HFF-Myc (cell line): ENCODE measurements at regions not wholly inside any gene's neighbourhood (a gene's known extent, or its start where the extent isn't known, plus 50 kb on each side); places are given as distances from the start of the nearest gene placed in this dataset.
A peak's percentile ranks its signal among the peaks of the same experiment; 100 is the strongest.

Experiments
- DNase-seq: peaks from one replicate; pipeline ENCODE4 v3.0.0-alpha.2; 2011; ENCODE audit warnings: low read depth; ENCODE audit errors: extremely low read depth
- H3K4me3 ChIP-seq: replicated peaks from 2 replicates; pipeline ENCODE4 v1.5.1; 2011; ENCODE audit warnings: low read depth, mild to moderate bottlenecking, control low read depth, low read length
- CTCF ChIP-seq: IDR thresholded peaks from 2 replicates; pipeline ENCODE4 v1.5.1; 2012; ENCODE audit warnings: mild to moderate bottlenecking, low read depth, low read length, control low read depth; ENCODE audit errors: missing control alignments

- no peak overlapping the region for H3K4me3 ChIP-seq
- no peak for DNase-seq
- no peak for TF ChIP-seq CTCF
Measured at GRCh38 chr2:228466851-228467250, 285.4 kb upstream of the SPHKAP start.

GRCh38 chr2:228465408-228465807, 283.9 kb upstream of the SPHKAP start:
- no peak overlapping the region for H3K4me3 ChIP-seq
- TF ChIP-seq CTCF = no peak
- DNase-seq = no peak

- no peak for TF ChIP-seq CTCF
- H3K4me3 ChIP-seq = no peak overlapping the region
- no peak for DNase-seq
Measured at GRCh38 chr2:228458364-228458763, 276.9 kb upstream of the SPHKAP start.

- no peak for TF ChIP-seq CTCF
- no peak for DNase-seq
- no peak overlapping the region for H3K4me3 ChIP-seq
Measured at GRCh38 chr2:228447266-228447915, 265.9 kb upstream of the SPHKAP start.

- no peak overlapping the region for H3K4me3 ChIP-seq
- no peak for TF ChIP-seq CTCF
- peak; percentile 15 for DNase-seq
Measured at GRCh38 chr2:228446734-228447133, 265.2 kb upstream of the SPHKAP start.

- no peak for DNase-seq
- TF ChIP-seq CTCF = no peak
- no peak overlapping the region for H3K4me3 ChIP-seq
Measured at GRCh38 chr2:228444161-228444560, 262.7 kb upstream of the SPHKAP start.

GRCh38 chr2:228433721-228434120, 252.2 kb upstream of the SPHKAP start:
- H3K4me3 ChIP-seq = no peak overlapping the region
- TF ChIP-seq CTCF = no peak
- no peak for DNase-seq
